PC-3 (cell line): ENCODE measurements at regions not wholly inside any gene's neighbourhood (a gene's known extent, or its start where the extent isn't known, plus 50 kb on each side); places are given as distances from the start of the nearest gene placed in this dataset.

Experiments used
- ATAC-seq: fragments of 200-7000 bp; cut with Tn5 transposase; 2 replicates; pipeline ENCODE4 v1.9.1; 2020; ENCODE audit warnings: mild to moderate bottlenecking, moderate library complexity
- BruUV-seq: library from RNA; stranded (reverse); fragments of 400-500 nt; replicated peaks from 2 replicates; lab custom pipeline; 2021; lab: Mats Ljungman, UMichigan
- CTCF ChIA-PET: fragments of 300-600 bp; sonication (Branson Sonifier 250); formaldehyde crosslinking; loops from one replicate; lab custom pipeline; 2022; ENCODE audit warnings: antibody characterized with exemption; lab: Charles Lee
- POLR2A ChIA-PET: fragments of 300-600 bp; sonication (Branson Sonifier 250); formaldehyde crosslinking; loops from one replicate; lab custom pipeline; 2022; ENCODE audit warnings: antibody characterized with exemption; ENCODE audit not compliant: unreplicated experiment; lab: Charles Lee
- DNase-seq: peaks from one replicate; pipeline ENCODE4 v3.0.0-alpha.2; 2015
- H2AFZ ChIP-seq: fragments of 300-600 bp; sonication (generic); 2 replicates; pipeline ENCODE4 v1.6.0; 2016; ENCODE audit warnings: antibody characterized with exemption, low read length
- H3F3A ChIP-seq: fragments of 300-600 bp; sonication (generic); one replicate; pipeline ENCODE4 v1.6.0; 2017; ENCODE audit warnings: antibody characterized with exemption, low read length, control low read depth, mild to moderate bottlenecking; ENCODE audit not compliant: unreplicated experiment
- H3K27ac ChIP-seq: fragments of 300-600 bp; sonication (generic); 2 replicates; pipeline ENCODE4 v1.5.1; 2016; ENCODE audit warnings: mild to moderate bottlenecking, low read length
- H3K27me3 ChIP-seq: fragments of 300-600 bp; sonication (generic); 2 replicates; pipeline ENCODE4 v1.6.1; 2016; ENCODE audit warnings: low read length, mixed read lengths
- H3K36me3 ChIP-seq: fragments of 300-600 bp; sonication (generic); 2 replicates; pipeline ENCODE4 v1.6.1; 2016; ENCODE audit warnings: low read depth, mixed run types, low read length, mixed read lengths
- H3K4me1 ChIP-seq: fragments of 300-600 bp; sonication (generic); 2 replicates; pipeline ENCODE4 v1.5.1; 2016; ENCODE audit warnings: low read length; ENCODE audit not compliant: insufficient read depth
- H3K4me2 ChIP-seq: fragments of 300-600 bp; sonication (generic); 2 replicates; pipeline ENCODE4 v1.6.0; 2016; ENCODE audit warnings: low read length
- H3K4me3 ChIP-seq: fragments of 300-600 bp; sonication (generic); 2 replicates; pipeline ENCODE4 v1.5.1; 2016; ENCODE audit warnings: mild to moderate bottlenecking, low read length, mixed read lengths
- H3K79me2 ChIP-seq: fragments of 300-600 bp; sonication (generic); 2 replicates; pipeline ENCODE4 v1.6.1; 2017; ENCODE audit warnings: low read length, mixed read lengths
- H3K9ac ChIP-seq: fragments of 300-600 bp; sonication (generic); 2 replicates; pipeline ENCODE4 v1.6.0; 2016; ENCODE audit warnings: mild to moderate bottlenecking, low read length
- H3K9me2 ChIP-seq: fragments of 300-600 bp; sonication (generic); replicated peaks from 2 replicates; pipeline ENCODE4 v1.6.1; 2016; ENCODE audit warnings: mixed run types, low read length, mixed read lengths
- H3K9me3 ChIP-seq: fragments of 300-600 bp; sonication (generic); 2 replicates; pipeline ENCODE4 v1.6.1; 2016; ENCODE audit warnings: low read length, mixed read lengths
- H4K20me1 ChIP-seq: fragments of 300-600 bp; sonication (generic); 2 replicates; pipeline ENCODE4 v1.6.1; 2016; ENCODE audit warnings: low read length, mixed read lengths
- CTCF ChIP-seq: fragments of 300-600 bp; sonication (generic); conservative IDR thresholded peaks from 2 replicates; pipeline ENCODE4 v1.5.1; 2017; ENCODE audit warnings: antibody characterized with exemption, low read depth, mild to moderate bottlenecking, low read length
- EZH2 ChIP-seq: fragments of 300-600 bp; sonication (generic); IDR thresholded peaks from one replicate; pipeline ENCODE4 v1.6.1; 2017; ENCODE audit warnings: antibody characterized with exemption, mild to moderate bottlenecking, low read length; ENCODE audit not compliant: unreplicated experiment
- EZH2phosphoT487 ChIP-seq: fragments of 300-600 bp; sonication (generic); IDR thresholded peaks from 2 replicates; pipeline ENCODE4 v1.6.1; 2018; ENCODE audit warnings: mild to moderate bottlenecking, antibody characterized with exemption, low read length, borderline replicate concordance
- intact Hi-C: fragments of 100-400 bp; cut with micrococcal nuclease; formaldehyde crosslinking; loops from 2 replicates; pipeline ENCODE4 v1.9.0; 2023

GRCh38 chrX:23251043-23251442 is 83.6 kb upstream of the PTCHD1 start:
- Histone ChIP-seq H4K20me1 (no peaks in the 10 kb centered on the region), H3K9me3 (no peaks in the 10 kb centered on the region), H3K9me2 (no peaks in the 10 kb centered on the region), H3K79me2 (no peaks in the 10 kb centered on the region), H3F3A (no peaks in the 10 kb centered on the region), H3K4me1 (peaks cover 4% of the 10 kb centered on the region; the same call in 1 of the 2 replicates), H2AFZ (no peak overlapping the region), H3K27me3 (no peaks in the 10 kb centered on the region), H3K4me2 (no peak overlapping the region), H3K36me3 (no peaks in the 10 kb centered on the region), H3K4me3 (no peak overlapping the region), H3K27ac (no peak overlapping the region), H3K9ac (no peak overlapping the region)
- no peak for ATAC-seq
- DNase-seq: no peak
- POLR2A ChIA-PET: no interaction called here
- BruUV-seq: no TSS peak
- intact Hi-C loops: no loop called here
- CTCF ChIA-PET: no interaction called here
- TF ChIP-seq CTCF (no peak), EZH2phosphoT487 (no peak), EZH2 (no peak)

- Histone ChIP-seq H3K79me2 (no peaks in the 10 kb centered on the region), H3K9ac (no peak overlapping the region), H4K20me1 (no peaks in the 10 kb centered on the region), H3K36me3 (no peaks in the 10 kb centered on the region), H3F3A (no peaks in the 10 kb centered on the region), H3K4me3 (no peak overlapping the region), H3K4me1 (no peaks in the 10 kb centered on the region), H3K27me3 (peaks cover 15% of the 10 kb centered on the region), H3K27ac (no peak overlapping the region), H3K9me3 (no peaks in the 10 kb centered on the region), H2AFZ (no peak overlapping the region), H3K4me2 (no peak overlapping the region), H3K9me2 (no peaks in the 10 kb centered on the region)
- ATAC-seq (no peak), DNase-seq (no peak)
- ChIA-PET POLR2A (no interaction called here), CTCF (no interaction called here)
- no peak for TF ChIP-seq EZH2phosphoT487
- no peak for TF ChIP-seq EZH2
- TF ChIP-seq CTCF: no peak
- intact Hi-C loops: no loop called here
- no TSS peak for BruUV-seq
Observed at GRCh38 chrX:23263892-23264291, 70.8 kb upstream of the PTCHD1 start.

GRCh38 chrX:23269923-23270322 is 64.7 kb upstream of the PTCHD1 start:
- H3F3A ChIP-seq: no peaks in the 10 kb centered on the region
- no peak overlapping the region for H3K4me3 ChIP-seq
- no peaks in the 10 kb centered on the region for H3K4me1 ChIP-seq
- no TSS peak for BruUV-seq
- H3K4me2 ChIP-seq: no peak overlapping the region
- no peak overlapping the region for H2AFZ ChIP-seq
- no peak for ATAC-seq
- ChIA-PET CTCF (no interaction called here), POLR2A (no interaction called here)
- H3K9me3 ChIP-seq: no peaks in the 10 kb centered on the region
- no peaks in the 10 kb centered on the region for H3K9me2 ChIP-seq
- H3K27ac ChIP-seq: no peak overlapping the region
- H4K20me1 ChIP-seq: no peaks in the 10 kb centered on the region
- H3K27me3 ChIP-seq: peaks cover 38% of the 10 kb centered on the region
- TF ChIP-seq CTCF: no peak
- no peak for TF ChIP-seq EZH2phosphoT487
- no peaks in the 10 kb centered on the region for H3K79me2 ChIP-seq
- no peak for DNase-seq
- intact Hi-C loops: no loop called here
- no peaks in the 10 kb centered on the region for H3K36me3 ChIP-seq
- H3K9ac ChIP-seq: no peak overlapping the region
